Erythroblast (primary cell): ENCODE measurements at regions not wholly inside any gene's neighbourhood (a gene's known extent, or its start where the extent isn't known, plus 50 kb on each side); places are given as distances from the start of the nearest gene placed in this dataset.

Experiments used
- GATA1 ChIP-seq: IDR thresholded peaks from 2 replicates; pipeline ENCODE4 v1.6.1; 2011; ENCODE audit warnings: low read depth, mild to moderate bottlenecking, control low read depth, low read length, moderate library complexity
- POLR2A ChIP-seq: IDR thresholded peaks from 2 replicates; pipeline ENCODE4 v1.6.1; 2011; ENCODE audit warnings: mild to moderate bottlenecking, low read length

DNA sequence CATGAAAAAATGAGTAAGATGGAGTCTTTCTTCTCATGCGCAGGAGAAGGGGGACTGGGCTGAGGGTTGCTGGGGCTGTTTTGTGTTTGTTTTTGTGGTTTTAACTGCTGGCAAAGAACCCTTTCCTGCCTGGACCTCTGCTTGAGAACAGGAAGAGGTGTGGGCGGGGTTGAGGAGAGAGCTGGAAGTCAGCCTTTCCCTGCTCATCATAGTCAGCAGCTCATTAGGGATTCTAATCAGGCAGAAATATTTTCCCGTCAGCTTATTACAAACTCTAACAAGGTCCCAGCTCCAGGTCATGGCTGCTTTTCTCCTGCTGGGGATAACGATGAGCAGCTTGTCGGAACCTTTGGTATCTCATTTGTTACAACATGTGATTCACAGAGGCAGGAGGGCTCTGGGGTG lies 185.0 kb upstream of the NRXN3 start:
- no peak for TF ChIP-seq POLR2A
- no peak for TF ChIP-seq GATA1
